ENCODE measurements at regions not wholly inside any gene's neighbourhood (a gene's known extent, or its start where the extent isn't known, plus 50 kb on each side); places are given as distances from the start of the nearest gene placed in this dataset.

- Histone ChIP-seq H3K9me3 (ENCODE audit: control insufficient read depth, insufficient read depth, low read length) (no peaks in the 10 kb centered on the region), H3K27ac (ENCODE audit: low read depth, low read length) (no peak overlapping the region), H3K4me2 (ENCODE audit: low read length) (no peak overlapping the region), H4K20me1 (ENCODE audit: control insufficient read depth, insufficient read depth, low read depth, low read length) (no peaks in the 10 kb centered on the region), H3K27me3 (ENCODE audit: control insufficient read depth, low read length) (no peaks in the 10 kb centered on the region), H3K4me1 (ENCODE audit: control insufficient read depth, low read length) (no peaks in the 10 kb centered on the region), H3K9me2 (replicated peaks; ENCODE audit: control insufficient read depth, low read length) (no peaks in the 10 kb centered on the region), H3K36me3 (ENCODE audit: control insufficient read depth, low read length) (no peaks in the 10 kb centered on the region), H3K79me2 (ENCODE audit: control insufficient read depth, low read length) (no peaks in the 10 kb centered on the region), H3K4me3 (ENCODE audit: low read length) (no peak overlapping the region), H3F3A (ENCODE audit: control insufficient read depth, insufficient read depth) (no peaks in the 10 kb centered on the region)
- TF ChIP-seq EZH2phosphoT487 (IDR thresholded peaks at IDR 0.05; ENCODE audit: borderline replicate concordance, low read length) (no peak), CTCF (IDR thresholded peaks at IDR 0.05; ENCODE audit: low read depth, low read length, poor library complexity, severe bottlenecking) (no peak)
These were observed 1024.6 kb downstream of the SORCS1 start for GRCh38 chr10:106139915-106140314.

- H3K27me3 ChIP-seq (ENCODE audit: control insufficient read depth, low read length): no peaks in the 10 kb centered on the region
- no peaks in the 10 kb centered on the region for H3K9me3 ChIP-seq (ENCODE audit: control insufficient read depth, insufficient read depth, low read length)
- H3K4me3 ChIP-seq (ENCODE audit: low read length): no peak overlapping the region
- no peaks in the 10 kb centered on the region for H3K9me2 ChIP-seq (replicated peaks; ENCODE audit: control insufficient read depth, low read length)
- no peaks in the 10 kb centered on the region for H3K36me3 ChIP-seq (ENCODE audit: control insufficient read depth, low read length)
- no peaks in the 10 kb centered on the region for H3K79me2 ChIP-seq (ENCODE audit: control insufficient read depth, low read length)
- no peak overlapping the region for H3K27ac ChIP-seq (ENCODE audit: low read depth, low read length)
- no peak for TF ChIP-seq EZH2phosphoT487 (IDR thresholded peaks at IDR 0.05; ENCODE audit: borderline replicate concordance, low read length)
- no peaks in the 10 kb centered on the region for H3K4me1 ChIP-seq (ENCODE audit: control insufficient read depth, low read length)
- no peak overlapping the region for H3K4me2 ChIP-seq (ENCODE audit: low read length)
- no peaks in the 10 kb centered on the region for H3F3A ChIP-seq (ENCODE audit: control insufficient read depth, insufficient read depth)
- no peaks in the 10 kb centered on the region for H4K20me1 ChIP-seq (ENCODE audit: control insufficient read depth, insufficient read depth, low read depth, low read length)
These were observed 1028.3 kb downstream of the SORCS1 start for GRCh38 chr10:106136175-106136574.

- Histone ChIP-seq H3K27ac (ENCODE audit: low read depth, low read length) (no peak overlapping the region), H3K9me3 (ENCODE audit: control insufficient read depth, insufficient read depth, low read length) (no peaks in the 10 kb centered on the region), H4K20me1 (ENCODE audit: control insufficient read depth, insufficient read depth, low read depth, low read length) (no peaks in the 10 kb centered on the region), H3K9me2 (replicated peaks; ENCODE audit: control insufficient read depth, low read length) (no peaks in the 10 kb centered on the region), H3K36me3 (ENCODE audit: control insufficient read depth, low read length) (no peaks in the 10 kb centered on the region), H3K79me2 (ENCODE audit: control insufficient read depth, low read length) (no peaks in the 10 kb centered on the region), H3K4me1 (ENCODE audit: control insufficient read depth, low read length) (no peaks in the 10 kb centered on the region), H3K27me3 (ENCODE audit: control insufficient read depth, low read length) (no peaks in the 10 kb centered on the region), H3K4me3 (ENCODE audit: low read length) (no peak overlapping the region), H3K4me2 (ENCODE audit: low read length) (no peak overlapping the region), H3F3A (ENCODE audit: control insufficient read depth, insufficient read depth) (no peaks in the 10 kb centered on the region)
- TF ChIP-seq CTCF (IDR thresholded peaks at IDR 0.05; ENCODE audit: low read depth, low read length, poor library complexity, severe bottlenecking) (no peak), EZH2phosphoT487 (IDR thresholded peaks at IDR 0.05; ENCODE audit: borderline replicate concordance, low read length) (no peak)
These were observed 1030.0 kb downstream of the SORCS1 start for GRCh38 chr10:106134326-106135000.

- Histone ChIP-seq H3K9me2 (replicated peaks; ENCODE audit: control insufficient read depth, low read length) (no peaks in the 10 kb centered on the region), H3K36me3 (ENCODE audit: control insufficient read depth, low read length) (no peaks in the 10 kb centered on the region), H3K4me1 (ENCODE audit: control insufficient read depth, low read length) (no peaks in the 10 kb centered on the region), H3K79me2 (ENCODE audit: control insufficient read depth, low read length) (no peaks in the 10 kb centered on the region), H4K20me1 (ENCODE audit: control insufficient read depth, insufficient read depth, low read depth, low read length) (no peaks in the 10 kb centered on the region), H3K4me2 (ENCODE audit: low read length) (no peak overlapping the region), H3K9me3 (ENCODE audit: control insufficient read depth, insufficient read depth, low read length) (no peaks in the 10 kb centered on the region), H3K27me3 (ENCODE audit: control insufficient read depth, low read length) (no peaks in the 10 kb centered on the region), H3K4me3 (ENCODE audit: low read length) (no peak overlapping the region), H3F3A (ENCODE audit: control insufficient read depth, insufficient read depth) (no peaks in the 10 kb centered on the region), H3K27ac (ENCODE audit: low read depth, low read length) (no peak overlapping the region)
- TF ChIP-seq CTCF (IDR thresholded peaks at IDR 0.05; ENCODE audit: low read depth, low read length, poor library complexity, severe bottlenecking) (no peak), EZH2phosphoT487 (IDR thresholded peaks at IDR 0.05; ENCODE audit: borderline replicate concordance, low read length) (no peak)
These were observed 1031.1 kb downstream of the SORCS1 start for GRCh38 chr10:106133451-106133850.
